Central memory CD4-positive, alpha-beta T cell (primary cell): ENCODE measurements at regions not wholly inside any gene's neighbourhood (a gene's known extent, or its start where the extent isn't known, plus 50 kb on each side); places are given as distances from the start of the nearest gene placed in this dataset.

Source experiments
- DNase-seq: peaks from one replicate; pipeline ENCODE4 v3.0.0; 2022

- no peak for DNase-seq
These were observed 466.7 kb upstream of the FAT1 start for GRCh38 chr4:187190390-187190789.

DNA sequence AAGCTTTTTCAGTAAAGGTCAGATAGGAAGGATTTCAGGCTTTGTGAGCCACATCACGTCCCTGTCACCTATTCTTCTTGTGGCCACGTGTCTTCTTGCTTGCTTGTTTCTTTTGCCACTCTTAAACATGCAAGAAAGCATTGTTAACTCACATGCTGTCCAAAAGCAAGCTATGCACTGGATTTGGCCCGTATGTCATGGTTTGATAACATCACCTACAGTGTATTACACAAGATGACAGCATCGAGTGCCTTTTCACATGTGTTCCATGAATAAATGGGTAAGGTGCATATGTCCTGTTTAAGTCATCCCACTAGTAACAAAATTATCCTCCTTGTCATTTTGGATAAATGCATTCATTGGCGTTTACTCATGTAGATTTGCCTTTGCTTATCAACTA lies 468.0 kb upstream of the FAT1 start:
- no peak for DNase-seq

DNA sequence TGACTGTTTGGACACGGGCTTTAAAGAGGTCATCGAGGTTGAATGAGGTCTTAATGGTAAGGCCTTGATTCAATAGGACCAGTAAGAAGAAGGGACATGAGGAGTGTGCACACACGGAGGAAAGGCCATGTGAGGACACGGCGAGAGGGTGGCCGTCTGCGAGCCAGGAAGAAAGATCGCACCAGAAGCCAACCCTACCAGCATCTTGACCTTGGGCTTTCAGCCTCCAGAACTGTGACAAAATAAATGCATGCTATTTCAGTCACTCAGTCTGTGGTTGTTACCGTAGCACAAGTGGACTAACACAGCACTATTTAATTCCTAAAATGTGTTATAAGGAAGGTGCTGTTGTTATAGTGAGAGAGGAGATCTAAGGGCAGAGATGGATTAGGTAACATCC lies 468.6 kb upstream of the FAT1 start:
- DNase-seq, result no peak

GRCh38 chr4:187193141-187193540 lies 469.5 kb upstream of the FAT1 start:
- no peak for DNase-seq

GRCh38 chr4:187204389-187204918 lies 480.8 kb upstream of the FAT1 start:
- no peak for DNase-seq

DNA sequence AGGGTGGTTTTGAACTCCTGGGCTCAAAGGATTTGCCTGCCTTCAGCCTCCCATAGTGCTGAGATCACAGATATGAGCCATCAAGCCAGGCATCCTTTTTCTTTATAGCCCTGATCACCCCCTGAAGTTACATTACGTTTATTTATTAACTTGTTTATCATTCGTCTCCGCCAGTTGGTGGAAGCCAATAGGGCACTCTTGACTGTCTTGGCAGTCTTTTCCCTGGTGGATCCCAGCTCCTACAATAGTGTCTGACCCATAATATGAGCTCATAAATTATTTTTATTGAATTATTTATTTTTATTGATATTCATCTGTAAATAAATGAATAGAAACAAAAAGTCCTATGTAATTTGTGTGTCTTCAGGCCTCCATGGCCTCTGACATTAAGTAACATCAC lies 484.3 kb upstream of the FAT1 start:
- no peak for DNase-seq

- DNase-seq, result no peak
These were observed 485.0 kb upstream of the FAT1 start for GRCh38 chr4:187208651-187209050.

GRCh38 chr4:187209921-187210613 lies 486.4 kb upstream of the FAT1 start:
- no peak for DNase-seq

- no peak for DNase-seq
These were observed 488.9 kb upstream of the FAT1 start for GRCh38 chr4:187212446-187213080.

GRCh38 chr4:187215438-187215837 lies 491.8 kb upstream of the FAT1 start:
- DNase-seq, result no peak

DNA sequence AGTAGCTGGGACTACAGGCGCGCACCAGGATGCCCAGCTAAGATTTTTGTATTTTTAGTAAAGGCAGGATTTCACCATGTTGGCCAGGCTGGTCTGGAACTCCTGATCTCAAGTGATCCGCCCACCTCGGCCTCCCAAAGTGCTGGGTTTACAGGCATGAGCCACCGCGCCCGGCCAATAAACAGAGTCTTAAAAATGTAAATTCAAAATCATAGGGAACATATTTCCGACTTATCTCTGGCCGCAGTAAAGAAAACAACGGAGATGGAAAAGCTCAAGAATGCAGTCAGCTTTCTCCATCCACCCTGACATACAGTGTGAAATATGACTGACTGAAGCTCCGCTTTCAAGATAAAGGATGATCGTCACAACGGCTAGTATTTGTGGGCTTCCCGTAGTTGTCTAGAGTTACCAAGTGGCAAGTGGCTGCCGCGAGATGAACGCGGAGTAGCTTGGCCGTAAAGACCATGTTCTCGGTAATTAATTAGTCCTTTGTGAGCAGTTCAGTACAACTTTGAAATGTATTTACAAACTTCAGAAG lies 495.1 kb upstream of the FAT1 start:
- no peak for DNase-seq

DNA sequence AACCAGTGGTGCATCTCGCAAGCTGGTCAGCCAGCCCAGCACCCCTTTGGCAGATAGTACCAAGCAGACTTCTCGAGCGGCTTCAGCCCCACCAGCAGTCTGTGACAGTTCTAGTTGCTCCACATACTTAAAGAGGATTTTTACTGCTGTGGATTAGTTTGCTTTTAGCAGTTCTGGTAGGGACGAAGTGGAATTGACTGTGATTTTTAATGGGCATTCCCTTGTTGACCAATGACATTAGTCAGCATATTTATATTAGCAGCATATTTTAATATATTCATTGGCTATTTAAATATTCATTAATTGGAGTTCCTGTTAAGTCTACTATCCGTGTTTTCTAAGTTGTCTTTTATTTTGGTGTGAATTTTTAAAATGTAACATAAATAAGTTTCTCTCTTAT lies 500.9 kb upstream of the FAT1 start:
- no peak for DNase-seq

DNA sequence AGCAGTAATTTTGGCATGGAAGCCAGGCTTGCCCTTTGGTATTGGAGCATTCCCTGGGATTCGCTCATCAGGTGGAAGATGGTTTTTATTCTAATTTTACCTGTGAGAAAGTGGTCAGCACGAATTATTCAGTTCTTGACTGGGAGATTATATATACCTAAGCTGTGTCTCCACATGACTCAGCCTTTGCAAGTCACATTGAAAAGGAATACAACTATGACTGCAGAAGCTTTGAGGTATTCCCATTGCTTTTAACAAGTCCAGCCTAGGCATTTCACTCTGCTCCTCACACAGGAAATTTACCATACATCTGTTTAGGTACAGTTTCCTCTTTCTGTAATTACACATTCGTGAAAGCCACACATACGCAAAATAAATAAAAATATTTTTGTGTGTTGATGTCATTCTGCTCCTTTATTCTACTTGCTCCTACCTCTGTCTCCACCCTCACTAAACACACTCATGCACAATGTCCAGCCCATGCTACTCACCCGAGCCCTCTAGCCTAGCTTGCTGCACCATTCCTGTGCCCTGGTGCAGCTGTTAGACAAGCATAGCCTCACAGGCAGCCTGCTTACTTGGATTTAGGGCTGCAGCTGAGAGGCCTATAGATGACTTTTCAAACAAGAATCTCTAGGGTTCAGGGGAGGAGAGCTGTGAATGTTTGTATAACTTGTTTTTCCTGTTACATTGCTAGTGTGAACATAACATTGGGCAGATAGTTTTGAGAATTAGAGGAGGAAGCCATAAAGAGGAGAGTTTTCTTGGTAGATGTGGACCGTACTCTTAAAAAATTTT lies 504.4 kb upstream of the FAT1 start:
- no peak for DNase-seq

- no peak for DNase-seq
These were observed 508.5 kb upstream of the FAT1 start for GRCh38 chr4:187232196-187232595.

- DNase-seq, result no peak
These were observed 509.1 kb upstream of the FAT1 start for GRCh38 chr4:187232796-187233195.

- DNase-seq, result no peak
These were observed 512.0 kb upstream of the FAT1 start for GRCh38 chr4:187235456-187236170.

GRCh38 chr4:187236209-187236890 lies 512.7 kb upstream of the FAT1 start:
- no peak for DNase-seq

- no peak for DNase-seq
These were observed 515.0 kb upstream of the FAT1 start for GRCh38 chr4:187238646-187239045.

- no peak for DNase-seq
These were observed 528.2 kb upstream of the FAT1 start for GRCh38 chr4:187251896-187252295.

DNA sequence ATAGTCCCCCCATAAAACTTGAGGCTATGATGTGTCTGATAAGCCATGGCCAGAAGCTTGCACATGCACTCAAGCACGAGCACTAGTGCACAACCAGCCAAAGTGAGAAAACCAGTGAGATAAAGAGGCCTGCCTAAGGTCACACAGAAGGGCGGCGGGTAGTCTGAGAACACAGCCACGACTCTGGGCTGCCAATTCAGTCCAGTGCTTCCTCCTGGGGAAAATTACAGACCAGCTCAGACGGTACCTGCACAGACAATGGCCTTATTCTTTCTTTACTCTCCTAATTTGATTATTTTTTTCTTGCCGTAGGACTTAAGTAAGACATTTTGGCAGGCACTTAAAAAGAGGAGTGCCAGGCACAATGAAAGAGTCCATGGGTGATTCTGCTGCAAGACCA lies 533.2 kb upstream of the FAT1 start:
- DNase-seq, result no peak

DNA sequence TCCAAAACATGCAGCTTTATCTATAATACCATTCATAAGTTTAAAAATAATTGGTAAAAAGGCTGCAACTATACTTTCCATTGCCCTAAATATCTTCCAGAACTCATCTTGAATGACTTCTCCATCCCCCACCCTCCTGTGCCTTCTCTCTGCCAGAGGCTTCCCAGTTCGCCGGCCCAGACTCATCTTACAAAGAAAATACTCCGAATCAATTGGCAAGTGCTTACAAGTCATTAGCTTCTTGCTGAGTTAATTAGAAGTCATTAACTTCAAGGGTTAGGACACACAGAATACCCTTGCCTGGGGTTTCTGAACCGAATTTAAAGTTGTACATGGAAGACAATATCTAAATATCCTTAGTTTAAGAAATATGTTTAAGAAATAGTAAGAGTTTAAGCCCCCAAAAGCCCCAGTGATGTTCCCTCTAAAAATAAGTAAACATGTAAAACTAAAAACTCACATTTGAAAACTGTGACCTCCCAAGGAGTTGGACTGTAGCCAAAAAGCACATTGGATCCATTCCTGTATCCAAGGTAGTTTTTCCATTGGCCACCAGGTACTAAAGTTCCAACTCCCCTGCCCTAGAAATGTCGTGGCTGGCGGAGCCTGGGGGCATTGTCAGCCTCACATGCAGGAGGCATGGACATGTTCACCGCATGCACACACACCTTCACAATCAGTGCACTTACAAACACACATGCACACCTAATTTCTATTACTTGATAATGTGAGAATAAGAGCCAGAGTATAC lies 535.2 kb upstream of the FAT1 start:
- DNase-seq, result no peak
